HG03571 (cell line): ENCODE measurements at regions not wholly inside any gene's neighbourhood (a gene's known extent, or its start where the extent isn't known, plus 50 kb on each side); places are given as distances from the start of the nearest gene placed in this dataset.

Source experiments
- ATAC-seq: cut with Tn5 transposase; IDR thresholded peaks from one replicate; pipeline ENCODE4 v1.9.1; 2021; ENCODE audit not compliant: unreplicated experiment

DNA sequence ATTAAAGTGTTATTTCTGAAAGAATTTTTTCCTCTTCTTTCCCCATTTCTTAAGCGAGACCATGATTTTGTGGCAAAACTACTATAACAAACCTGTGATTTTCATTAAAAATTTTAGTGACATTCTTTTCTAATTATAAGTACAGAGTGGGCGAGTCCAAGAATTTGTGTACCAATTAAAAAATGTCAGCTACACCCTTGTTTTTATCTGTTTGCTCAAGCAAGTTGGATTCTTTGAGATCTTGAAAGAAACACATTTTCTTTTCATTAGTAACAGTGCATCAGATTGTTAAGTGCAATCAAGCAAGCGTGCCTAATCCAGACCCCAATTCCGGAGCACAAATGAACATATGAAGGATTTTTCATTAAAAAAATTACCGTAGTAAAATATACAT is 338.8 kb upstream of the DDHD1 start:
- no peak for ATAC-seq

DNA sequence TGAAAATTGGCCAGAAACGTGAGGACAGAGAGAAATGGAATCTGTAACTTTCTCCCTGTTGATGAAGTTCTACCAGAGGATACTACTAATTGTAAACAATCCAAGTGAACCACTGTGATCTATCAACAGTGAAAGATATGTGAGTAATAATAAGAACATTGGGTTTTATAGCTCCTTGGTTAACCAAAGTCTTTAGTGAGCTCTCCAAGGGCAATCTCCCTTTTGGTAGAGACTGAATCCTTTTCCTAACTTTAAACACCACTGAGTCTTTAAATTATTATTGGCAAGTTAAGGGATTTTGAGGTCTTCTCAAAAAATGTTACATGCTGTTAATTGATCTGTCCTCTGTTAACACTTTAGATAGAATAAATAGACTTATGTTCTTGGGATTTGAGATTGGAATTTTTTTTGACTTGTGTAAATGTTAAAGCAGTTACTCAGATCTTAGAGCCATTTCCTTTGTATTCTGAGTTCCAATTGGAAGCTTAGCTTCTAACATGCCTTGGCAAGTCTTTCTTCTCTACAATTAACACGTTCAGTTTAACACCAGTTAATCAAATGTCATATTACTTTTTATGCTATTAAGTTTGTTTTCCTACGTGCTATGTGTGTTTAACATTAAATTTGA is 338.2 kb upstream of the DDHD1 start:
- no peak for ATAC-seq

DNA sequence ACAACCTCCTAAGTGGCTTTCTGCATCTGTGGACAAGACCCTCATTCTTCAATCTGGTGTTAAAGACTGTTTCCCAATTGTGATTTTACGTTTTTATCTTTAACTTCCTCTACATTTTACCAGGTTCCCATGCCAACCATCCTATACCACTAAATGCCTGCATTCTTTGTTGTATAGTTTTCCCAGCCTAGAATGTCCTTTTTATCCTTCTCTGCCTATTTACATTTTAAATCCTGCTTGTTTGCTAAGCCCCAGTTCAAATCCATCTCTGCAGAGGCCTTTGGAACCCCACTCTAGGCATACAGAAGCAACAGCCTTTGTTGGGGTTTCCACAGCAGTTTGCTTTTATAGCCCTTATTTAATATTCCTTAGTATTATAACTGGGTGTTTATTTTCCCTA is 325.1 kb upstream of the DDHD1 start:
- no peak for ATAC-seq

DNA sequence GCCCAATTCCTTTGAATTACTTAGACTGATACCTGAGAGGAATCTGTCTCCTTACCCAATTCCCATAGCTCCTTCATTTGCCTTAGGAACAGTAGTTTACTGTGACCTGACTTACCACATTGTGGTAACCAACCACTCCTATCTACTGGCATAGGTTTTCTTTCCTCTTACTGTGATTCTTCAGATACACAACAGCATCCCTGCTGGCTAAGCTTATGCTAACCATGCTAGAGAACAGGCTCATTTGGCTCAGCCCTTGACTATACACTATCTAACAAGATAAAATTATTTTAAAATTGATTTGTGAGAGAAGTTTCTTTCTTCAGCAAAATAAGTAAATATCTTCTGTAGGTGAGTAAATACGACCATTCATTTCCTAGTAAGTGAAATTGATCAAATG is 320.4 kb upstream of the DDHD1 start:
- ATAC-seq = no peak

DNA sequence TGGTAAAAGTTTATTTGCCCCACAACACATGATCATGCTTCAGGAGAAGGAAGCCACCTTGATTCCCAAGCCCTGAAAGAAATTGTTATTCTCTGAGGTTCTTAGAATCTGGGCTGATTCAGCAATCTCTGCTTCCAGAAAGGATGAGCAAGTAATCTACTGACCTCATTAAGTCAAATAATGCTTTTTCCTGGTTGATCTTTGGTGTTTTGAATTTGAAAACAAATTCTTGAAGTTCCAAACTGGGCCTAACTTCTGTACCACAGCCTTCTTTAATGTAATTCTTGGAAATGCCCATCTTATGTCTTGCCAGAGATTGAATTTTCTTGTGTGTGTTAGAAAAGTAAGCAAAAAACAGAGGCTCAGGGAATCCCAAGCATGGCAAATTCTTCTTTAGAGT is 319.2 kb upstream of the DDHD1 start:
- no peak for ATAC-seq

DNA sequence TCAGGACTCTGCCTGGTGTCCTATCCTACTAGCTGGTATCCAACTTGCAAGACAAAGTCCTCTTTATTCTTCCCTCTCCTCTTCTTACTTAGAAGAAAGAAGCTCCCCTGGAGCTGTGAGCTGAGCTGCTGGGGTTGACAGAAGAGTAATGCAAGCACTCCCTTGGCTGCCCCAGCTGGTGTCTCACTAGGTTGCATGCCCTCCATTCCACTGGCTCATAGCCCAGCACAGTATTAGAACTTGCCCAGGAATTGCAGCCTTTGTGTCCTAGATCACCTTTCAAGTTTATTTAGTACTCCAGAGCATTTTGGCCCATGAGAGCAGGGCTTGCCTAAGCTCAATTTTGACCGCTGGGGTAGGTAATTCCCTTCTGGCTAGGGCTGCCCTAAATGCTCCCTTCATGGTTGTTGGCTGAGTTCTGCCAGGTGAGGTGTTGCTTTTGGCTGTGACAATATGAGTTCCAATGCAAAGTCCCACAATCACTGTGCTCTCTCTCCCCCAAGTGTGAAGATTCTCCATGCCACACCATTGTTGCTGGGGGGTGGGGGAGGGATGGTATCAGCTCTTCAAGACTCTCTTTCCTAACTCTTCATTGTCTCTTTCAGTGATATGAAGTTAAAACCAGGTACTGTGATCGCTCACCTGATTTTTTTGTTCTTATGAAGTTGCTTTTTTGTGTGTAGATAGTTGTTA is 317.4 kb upstream of the DDHD1 start:
- no peak for ATAC-seq

DNA sequence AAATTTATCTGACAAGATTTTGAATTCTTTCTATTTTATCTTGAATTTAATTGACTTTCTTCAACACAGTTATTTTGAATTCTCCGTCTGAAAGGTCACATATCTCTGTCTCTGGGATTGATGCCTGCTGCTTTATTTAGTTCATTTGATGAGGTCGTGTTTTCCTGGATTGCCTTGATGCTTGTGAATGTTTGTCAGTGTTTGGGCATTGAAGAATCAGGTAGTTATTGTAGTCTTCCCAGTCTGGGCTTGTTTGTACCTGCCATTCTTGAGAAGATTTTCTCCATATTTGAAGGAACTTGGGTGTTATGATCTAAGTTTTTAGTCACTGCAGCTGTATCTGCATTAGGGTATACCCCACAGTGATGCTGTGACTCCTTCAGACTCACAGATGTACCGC is 315.8 kb upstream of the DDHD1 start:
- no peak for ATAC-seq

DNA sequence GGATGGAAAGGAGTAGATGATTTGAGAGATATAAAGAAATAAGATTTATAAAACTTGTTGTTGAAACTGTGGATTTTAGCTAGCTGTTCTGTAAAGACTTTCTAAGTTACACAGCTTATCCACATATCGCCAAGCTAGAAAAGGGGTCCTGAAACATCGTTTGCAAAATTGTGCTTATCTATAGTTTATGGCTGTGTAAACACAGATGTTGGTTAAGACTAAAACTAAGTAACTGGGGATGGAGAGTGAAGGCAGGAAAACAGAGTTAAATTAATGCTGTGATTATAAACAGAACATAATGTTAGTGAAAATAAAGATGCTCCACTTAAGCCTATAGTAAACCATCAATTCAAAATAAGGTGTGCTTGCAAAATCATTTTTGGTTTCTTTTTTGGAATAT is 311.3 kb upstream of the DDHD1 start:
- ATAC-seq = no peak

DNA sequence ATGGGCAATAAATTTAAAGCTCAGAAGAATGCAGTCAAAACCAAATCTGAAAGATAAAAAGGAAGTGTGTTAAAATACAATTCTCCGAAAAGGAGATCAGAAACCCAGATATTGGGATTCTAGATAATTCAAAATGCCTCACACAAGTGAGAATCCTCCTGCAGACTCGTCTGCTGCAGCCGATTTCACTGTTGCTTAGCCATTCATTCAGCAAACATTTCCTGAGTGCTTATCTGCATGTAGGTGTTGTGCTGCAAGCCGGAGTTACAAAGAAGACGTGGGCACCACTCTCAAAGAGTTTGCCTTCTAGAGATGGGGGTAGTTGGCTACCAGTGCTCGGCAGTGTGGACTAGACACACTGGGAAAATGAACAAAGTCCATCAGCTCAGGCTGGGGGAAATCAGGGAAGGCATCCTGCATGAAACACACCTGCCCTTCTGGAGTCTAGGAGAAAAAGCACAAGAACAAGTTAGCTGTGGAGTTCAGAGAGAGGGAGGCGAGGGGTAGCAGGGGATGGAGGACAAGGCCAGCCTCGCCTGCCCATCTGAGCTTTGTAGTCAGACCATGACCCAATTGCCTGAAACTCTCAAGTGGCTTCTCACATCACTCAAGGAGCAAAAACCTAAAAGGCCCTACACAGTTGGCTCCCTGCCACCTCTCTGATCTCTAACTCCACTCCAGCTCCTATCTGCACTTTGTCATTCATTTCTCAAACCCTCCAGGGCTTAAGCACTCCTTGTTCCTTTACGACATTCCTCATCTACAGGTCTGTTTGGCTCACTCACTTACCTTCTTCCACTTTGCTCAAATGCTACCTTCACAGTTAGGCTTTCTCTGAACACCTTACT is 310.0 kb upstream of the DDHD1 start:
- ATAC-seq = no peak

DNA sequence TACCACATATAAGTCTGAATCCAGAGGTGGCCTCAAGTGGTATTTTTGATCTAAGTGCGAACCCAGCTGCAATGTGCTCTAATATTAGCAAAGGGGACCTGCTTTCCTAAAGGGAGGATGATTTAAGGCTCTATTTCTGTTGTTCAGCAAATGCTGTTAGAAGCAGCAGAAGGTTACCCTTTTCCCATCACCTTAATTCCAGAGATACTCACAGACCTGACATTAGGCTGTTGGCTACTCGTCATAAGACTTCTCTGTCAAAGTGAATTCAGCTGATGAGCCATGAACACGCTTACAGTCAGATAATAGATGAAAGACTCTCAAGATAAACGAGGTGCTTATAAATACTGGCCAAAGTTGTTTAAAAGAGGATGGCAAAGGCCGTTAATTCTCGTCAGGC is 308.7 kb upstream of the DDHD1 start:
- ATAC-seq = no peak

DNA sequence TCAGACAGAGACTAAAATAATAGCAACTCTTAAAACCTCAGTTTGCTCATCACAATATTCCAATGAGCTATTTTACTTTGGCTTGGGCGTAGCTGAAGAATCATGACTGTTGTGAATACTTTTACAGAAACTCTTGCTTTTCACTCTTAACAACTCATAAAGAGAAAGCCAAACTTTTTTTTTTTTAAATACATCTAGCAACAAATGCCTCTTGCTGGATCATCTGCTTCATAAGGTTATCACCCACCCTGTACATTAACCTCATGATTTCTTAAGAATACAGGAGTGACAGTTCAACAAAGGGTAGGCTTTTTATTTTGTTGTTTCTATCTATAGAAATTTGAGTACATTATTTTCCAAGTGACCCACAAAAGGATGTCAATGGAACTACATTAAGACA is 307.4 kb upstream of the DDHD1 start:
- ATAC-seq = no peak

DNA sequence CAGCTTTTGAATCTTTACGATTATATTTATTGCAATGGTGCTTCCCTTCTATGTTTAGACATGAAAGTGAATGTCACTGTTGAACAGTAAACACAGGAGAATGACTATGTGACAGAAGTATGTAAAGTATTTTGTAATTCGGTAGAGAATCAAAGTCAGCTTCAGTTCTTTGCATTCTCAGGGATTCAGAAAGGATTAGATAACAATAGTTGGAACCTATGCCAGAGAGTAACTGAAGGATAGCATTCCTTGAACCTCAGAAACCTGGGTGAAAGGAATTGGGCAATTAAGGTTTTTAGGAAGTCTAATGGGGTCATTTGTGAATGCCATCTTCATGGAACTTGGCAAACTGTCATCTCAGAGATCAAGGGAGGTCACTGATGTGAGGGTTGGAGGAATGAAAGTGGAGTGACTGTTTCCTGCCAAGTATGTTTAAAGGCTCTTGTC is 305.3 kb upstream of the DDHD1 start:
- ATAC-seq = no peak

DNA sequence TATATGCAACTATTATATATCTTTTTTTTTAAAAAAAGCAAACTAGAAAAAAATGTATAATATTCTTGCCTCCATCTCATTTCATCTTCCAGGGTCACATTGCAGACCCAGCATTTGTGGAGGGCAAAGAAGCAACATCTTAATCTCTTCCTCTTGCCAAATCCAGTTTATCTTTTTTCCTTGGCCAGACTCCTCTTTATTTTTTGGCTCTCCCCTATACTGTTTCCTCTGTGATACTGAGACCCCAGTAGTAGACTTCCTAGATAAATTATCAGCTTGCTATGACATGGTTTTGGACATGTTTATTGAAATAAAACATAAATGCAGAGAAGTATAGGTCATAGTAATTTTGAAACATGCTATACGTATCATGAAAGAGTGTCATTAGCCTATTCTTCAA is 303.8 kb upstream of the DDHD1 start:
- ATAC-seq = no peak

DNA sequence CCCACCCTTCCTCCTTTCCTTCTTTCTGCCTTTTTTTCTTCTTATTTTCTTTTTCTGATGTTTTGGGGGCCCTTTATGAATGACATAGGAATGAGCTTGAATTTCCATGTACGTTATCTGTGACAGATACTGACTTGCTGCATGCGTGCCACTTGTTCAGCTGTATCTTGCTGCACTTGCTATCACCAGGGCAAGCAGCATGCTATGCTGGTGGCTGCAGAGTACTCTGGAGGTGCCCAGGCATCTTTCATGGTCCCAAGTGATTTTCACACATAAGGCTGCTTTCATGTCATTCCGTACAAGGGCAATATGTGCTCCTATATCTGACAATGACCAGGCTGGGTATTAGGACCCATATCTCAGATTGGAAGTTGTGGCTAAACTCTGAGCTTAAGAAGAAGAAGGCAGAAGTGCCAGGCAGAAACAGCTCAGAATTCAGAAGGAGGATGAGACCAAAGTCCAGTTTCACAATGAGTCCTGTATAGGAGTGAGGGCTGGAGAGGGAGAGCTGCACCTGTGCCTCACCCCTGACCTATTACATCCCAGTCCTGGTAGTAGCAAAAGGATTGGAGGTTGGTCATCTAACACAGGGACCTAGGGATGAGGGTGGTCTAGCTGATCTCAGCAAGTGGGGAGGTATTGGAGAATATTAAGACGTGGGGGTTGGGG is 299.0 kb upstream of the DDHD1 start:
- ATAC-seq = no peak

DNA sequence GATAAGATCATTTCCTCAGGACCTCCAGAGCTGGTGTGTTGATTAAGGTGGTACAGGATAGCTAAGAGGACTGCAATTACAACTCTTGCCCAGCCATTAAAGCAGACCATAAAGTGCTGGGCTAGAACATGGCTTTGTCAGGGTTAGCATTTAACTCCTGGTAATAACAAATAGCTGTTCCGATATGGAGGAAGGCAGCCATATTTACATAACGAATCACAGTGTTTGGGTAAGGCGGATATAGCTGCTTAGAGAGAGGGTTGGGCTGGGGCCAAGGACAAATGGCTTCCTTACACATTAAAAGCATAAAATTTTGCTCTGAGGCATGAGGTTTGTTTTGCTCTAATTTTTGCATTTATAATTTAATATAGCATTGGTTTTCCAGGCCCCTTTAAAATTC is 297.7 kb upstream of the DDHD1 start:
- no peak for ATAC-seq

DNA sequence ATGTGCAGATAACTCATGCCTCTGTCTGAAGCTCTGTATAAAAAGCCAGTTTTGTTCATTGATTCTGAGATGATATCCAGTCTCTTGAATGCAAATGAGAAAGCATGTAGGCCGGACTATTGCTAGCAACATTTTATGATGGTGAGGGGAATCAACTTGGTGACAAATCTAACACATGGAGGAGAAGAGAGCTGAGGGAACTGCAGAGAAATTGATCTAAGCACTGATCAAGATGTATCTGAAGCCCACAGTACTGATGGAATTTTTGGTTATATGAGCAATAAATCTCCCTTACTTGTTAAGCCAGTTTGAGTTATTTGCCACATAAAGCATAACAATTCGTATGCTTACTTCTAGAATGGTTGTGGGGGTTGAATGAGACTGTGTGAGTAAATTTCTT is 295.6 kb upstream of the DDHD1 start:
- ATAC-seq = no peak

DNA sequence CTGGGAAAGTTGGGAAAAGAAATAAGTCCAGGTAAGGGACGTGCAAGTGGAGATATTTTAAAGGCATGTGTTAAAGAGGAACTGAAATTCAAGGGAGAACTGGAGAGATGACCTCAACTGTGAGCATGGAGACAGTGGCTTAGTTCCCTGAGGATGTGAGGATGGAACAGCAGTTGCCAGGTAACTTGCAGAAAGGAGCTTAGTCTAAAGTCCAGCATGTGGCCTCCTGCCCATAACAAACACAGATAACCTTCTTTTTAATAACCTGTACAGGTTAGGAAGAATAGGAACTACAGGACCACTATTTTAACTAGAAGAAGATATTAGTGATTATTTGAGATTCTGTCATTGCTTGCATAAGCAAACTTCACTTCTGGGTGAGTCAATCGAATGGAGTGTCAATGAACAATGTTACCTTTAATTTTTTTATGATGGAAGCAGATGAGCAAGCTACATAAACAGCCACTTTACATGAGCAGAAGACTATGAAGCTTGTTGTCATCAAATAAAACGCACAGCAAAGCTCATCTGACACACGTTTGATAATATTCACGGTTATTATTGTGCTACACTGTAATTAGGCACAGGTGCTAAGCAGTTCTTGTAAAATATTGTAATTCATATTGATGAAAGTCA is 291.7 kb upstream of the DDHD1 start:
- no peak for ATAC-seq

DNA sequence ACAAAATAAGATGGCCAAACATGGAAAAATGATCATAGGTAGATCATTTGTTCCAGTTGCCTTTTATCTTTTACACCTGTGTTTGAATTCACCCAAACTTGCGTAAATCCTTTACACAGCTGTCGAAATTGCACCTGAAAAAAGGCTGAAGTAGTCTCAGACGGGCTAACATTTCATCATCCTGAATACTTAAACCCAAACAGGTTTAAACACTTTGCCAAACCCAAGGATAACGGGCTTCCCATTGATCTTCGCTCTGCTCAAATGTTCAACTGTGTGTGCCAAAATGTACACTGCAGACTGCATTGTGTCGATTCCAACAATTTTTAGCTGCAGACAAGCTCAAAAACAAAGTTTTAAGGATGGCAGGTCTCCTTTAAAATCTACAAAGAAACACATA is 288.7 kb upstream of the DDHD1 start:
- no peak for ATAC-seq

DNA sequence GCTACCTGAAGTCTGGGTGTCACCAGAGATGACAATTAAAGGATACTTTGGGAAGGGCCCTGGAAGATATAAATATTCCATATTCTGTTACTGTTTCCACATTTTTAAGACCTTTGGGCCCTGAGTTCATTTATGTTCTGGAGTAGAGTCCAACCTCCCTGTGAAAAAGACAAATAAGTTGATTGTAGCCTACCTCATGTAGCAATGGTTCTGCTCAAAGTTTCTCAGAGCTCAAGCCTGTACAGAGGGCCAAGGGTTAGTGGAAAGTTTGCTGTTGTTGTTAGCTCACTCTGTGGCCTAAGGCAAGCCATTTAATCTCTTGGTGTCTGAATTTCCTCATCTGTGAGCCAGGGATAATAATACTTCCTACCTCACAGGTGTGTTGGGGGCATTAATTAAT is 284.7 kb upstream of the DDHD1 start:
- ATAC-seq = no peak

DNA sequence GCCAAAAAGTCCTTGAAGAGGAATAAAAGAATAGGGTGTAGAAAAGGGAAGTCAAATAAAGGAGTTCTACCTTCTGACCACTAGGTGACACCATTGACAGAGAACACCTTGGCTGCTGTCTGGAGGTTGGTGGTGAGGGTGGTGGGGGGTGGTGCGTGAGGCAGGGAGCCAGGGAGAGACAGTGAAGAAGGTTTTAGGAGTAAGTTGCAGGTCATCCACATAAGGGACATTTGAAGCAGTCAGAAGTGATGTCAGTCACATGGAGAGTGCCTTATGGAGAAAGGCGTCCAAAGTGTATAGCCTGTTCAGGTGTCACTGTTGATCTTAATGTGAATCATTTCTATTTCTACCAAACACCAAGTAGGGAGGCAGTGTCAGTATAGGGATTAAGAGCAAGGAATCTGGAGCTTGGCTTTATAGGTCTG is 279.3 kb upstream of the DDHD1 start:
- ATAC-seq = no peak

DNA sequence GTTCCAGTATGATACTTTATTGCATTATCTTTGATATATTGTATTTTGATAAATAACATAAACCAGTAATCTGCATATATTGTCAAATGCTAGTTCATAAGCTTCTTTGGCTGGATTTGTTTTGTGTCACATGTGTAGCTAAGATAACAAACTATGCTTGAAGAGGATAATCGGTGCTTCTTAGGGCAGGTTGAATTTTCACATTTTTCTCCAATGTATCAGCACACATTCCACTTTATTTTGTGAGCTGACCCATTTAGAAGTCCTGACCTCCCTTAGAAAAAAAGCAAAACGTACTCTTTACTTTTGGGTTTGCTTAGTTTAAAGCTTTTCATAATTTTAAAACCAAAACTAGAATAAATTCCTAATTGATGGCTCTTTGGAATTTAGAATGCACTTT is 277.7 kb upstream of the DDHD1 start:
- no peak for ATAC-seq
